ENCODE measurements at regions not wholly inside any gene's neighbourhood (a gene's known extent, or its start where the extent isn't known, plus 50 kb on each side); places are given as distances from the start of the nearest gene placed in this dataset.

DNA sequence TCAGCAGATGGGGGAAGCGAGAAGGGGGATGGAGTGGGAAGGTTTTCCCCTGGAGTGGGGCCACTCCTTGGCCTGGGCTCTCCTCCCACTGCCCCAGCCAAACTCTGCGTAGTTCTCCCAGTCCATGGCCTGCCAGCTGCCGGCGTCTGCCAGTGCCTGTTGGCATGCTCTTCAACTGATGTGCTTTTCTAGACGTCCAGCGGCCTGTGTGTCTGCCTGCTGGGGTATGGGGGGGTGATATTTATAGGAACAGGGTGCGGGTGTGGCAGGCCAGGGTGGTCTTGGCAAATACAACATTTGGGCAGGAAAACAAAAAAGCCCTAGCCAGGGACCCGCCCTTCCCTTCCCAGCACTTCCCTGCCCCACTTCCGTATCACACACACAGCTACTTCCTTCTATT, 786.3 kb upstream of the NOVA1 start:
- DNase-seq = no peak
- no peak overlapping the region for H3K27ac ChIP-seq (ENCODE audit: low read length)
- 76% methylated on average over 2 of the region's 9 CpGs for WGBS (ENCODE audit: insufficient coverage, low lambda C conversion rate)

DNA sequence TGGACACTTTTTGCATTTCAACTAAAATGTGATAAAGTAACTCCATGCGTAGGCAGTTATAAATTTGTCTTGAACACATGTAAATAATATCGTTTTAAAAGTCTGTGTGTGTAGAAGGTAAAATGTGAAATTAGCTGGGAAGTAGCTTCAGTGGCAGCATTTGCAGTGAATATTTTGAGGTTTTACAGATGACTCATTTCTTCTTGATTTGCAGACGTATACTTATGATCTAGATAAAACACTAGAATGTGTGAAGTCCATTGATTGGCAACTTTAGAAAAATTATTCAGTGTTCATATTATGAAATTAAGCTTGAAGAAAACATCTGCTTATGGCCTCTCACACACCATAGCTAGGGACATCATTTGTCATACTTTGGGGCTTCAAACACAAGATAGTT, 788.6 kb upstream of the NOVA1 start:
- H3K9me3 ChIP-seq (ENCODE audit: control insufficient read depth, low read depth, low read length) = no peaks in the 10 kb centered on the region

More for the DNA sequence above, 786.3 kb upstream of the NOVA1 start:
- Histone ChIP-seq H3K4me3 (ENCODE audit: low read length) (no peak overlapping the region), H3K9me3 (ENCODE audit: control insufficient read depth, low read depth, low read length) (no peaks in the 10 kb centered on the region), H3K27me3 (ENCODE audit: control insufficient read depth, insufficient read depth, low read length) (no peaks in the 10 kb centered on the region), H3K4me1 (ENCODE audit: control insufficient read depth, insufficient read depth, low read length) (no peaks in the 10 kb centered on the region), H3K36me3 (ENCODE audit: control insufficient read depth, insufficient read depth, low read length) (no peaks in the 10 kb centered on the region)

DNA sequence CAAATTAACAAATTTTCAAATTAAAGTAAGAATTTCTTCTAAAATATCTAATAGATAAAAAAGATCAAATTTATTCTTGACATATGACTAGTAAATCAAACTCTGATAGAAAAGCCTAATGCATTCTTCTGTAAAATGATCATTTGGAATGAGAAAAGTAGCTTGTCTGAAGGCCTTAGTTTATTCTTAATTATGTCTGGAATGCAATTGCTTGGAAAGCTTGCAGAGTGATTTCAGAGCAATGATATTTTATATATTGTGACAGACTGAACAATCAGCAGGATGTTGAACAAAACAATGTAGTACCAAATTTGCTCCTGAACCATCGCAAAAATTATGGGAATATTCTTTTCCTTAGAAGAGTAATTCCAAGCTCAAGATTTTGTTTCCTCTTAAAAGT, 789.6 kb upstream of the NOVA1 start:
- Histone ChIP-seq H3K27ac (ENCODE audit: low read length) (no peak overlapping the region), H3K4me1 (ENCODE audit: control insufficient read depth, insufficient read depth, low read length) (no peaks in the 10 kb centered on the region), H3K9me3 (ENCODE audit: control insufficient read depth, low read depth, low read length) (no peaks in the 10 kb centered on the region), H3K36me3 (ENCODE audit: control insufficient read depth, insufficient read depth, low read length) (no peaks in the 10 kb centered on the region), H3K27me3 (ENCODE audit: control insufficient read depth, insufficient read depth, low read length) (no peaks in the 10 kb centered on the region), H3K4me3 (ENCODE audit: low read length) (no peak overlapping the region)
- no peak for DNase-seq
- WGBS (ENCODE audit: insufficient coverage, low lambda C conversion rate) = 80% methylated on average over 1 of the region's 1 CpG

More for the DNA sequence above, 788.6 kb upstream of the NOVA1 start:
- Histone ChIP-seq H3K4me1 (ENCODE audit: control insufficient read depth, insufficient read depth, low read length) (no peaks in the 10 kb centered on the region), H3K36me3 (ENCODE audit: control insufficient read depth, insufficient read depth, low read length) (no peaks in the 10 kb centered on the region), H3K27me3 (ENCODE audit: control insufficient read depth, insufficient read depth, low read length) (no peaks in the 10 kb centered on the region), H3K4me3 (ENCODE audit: low read length) (no peak overlapping the region), H3K27ac (ENCODE audit: low read length) (no peak overlapping the region)
- WGBS (ENCODE audit: insufficient coverage, low lambda C conversion rate) = 80% methylated on average over 3 of the region's 3 CpGs
- no peak for DNase-seq

DNA sequence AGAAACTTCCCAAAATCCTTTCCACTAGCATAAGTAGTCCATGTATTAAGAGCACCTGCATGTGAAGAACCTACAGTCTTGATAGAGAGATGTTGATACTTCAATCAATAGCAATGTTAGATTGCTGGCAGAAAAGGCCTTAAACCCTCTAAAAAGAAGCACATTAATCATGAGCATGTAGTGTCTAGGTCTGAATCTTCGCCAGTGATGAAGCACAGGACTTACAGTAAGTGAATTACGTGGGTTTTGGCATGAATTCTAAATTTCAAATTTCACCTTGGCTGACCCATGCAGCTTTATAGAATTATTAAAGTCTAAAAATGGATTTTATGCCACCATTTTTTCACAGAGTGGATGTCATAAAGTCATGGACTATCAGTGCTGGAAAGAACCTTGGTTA, 791.6 kb upstream of the NOVA1 start:
- WGBS (ENCODE audit: insufficient coverage, low lambda C conversion rate) = no CpG with 5 or more reads among the region's 2 CpGs
- no peaks in the 10 kb centered on the region for H3K9me3 ChIP-seq (ENCODE audit: control insufficient read depth, low read depth, low read length)
- DNase-seq = no peak

GRCh38 chr14:27390155-27390554, 792.3 kb upstream of the NOVA1 start:
- Histone ChIP-seq H3K4me3 (ENCODE audit: low read length) (no peak overlapping the region), H3K27me3 (ENCODE audit: control insufficient read depth, insufficient read depth, low read length) (no peaks in the 10 kb centered on the region), H3K27ac (ENCODE audit: low read length) (no peak overlapping the region), H3K4me1 (ENCODE audit: control insufficient read depth, insufficient read depth, low read length) (no peaks in the 10 kb centered on the region), H3K9me3 (ENCODE audit: control insufficient read depth, low read depth, low read length) (no peaks in the 10 kb centered on the region), H3K36me3 (ENCODE audit: control insufficient read depth, insufficient read depth, low read length) (no peaks in the 10 kb centered on the region)
- no CpG with 5 or more reads among the region's 3 CpGs for WGBS (ENCODE audit: insufficient coverage, low lambda C conversion rate)
- no peak for DNase-seq

More for the DNA sequence above, 791.6 kb upstream of the NOVA1 start:
- Histone ChIP-seq H3K4me3 (ENCODE audit: low read length) (no peak overlapping the region), H3K4me1 (ENCODE audit: control insufficient read depth, insufficient read depth, low read length) (no peaks in the 10 kb centered on the region), H3K27ac (ENCODE audit: low read length) (no peak overlapping the region), H3K27me3 (ENCODE audit: control insufficient read depth, insufficient read depth, low read length) (no peaks in the 10 kb centered on the region), H3K36me3 (ENCODE audit: control insufficient read depth, insufficient read depth, low read length) (no peaks in the 10 kb centered on the region)

DNA sequence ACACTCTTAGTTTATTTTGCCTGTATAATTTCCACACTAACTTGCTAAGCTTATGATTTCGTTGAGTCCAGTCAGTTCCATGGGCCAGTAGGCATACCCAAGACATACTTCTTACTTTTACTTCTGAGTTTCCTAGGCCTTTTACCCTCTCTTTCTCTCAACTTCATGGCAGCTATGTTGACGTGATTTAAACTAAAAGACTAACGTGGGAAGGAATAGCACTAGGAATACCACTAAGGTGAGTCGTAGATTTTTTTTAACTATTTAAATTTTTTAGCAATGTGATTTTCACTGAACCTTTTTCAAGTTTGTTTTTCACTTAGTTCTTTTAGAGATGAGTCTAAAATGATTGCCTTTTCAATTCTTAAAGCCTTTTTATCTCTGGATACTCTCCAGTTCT, 793.5 kb upstream of the NOVA1 start:
- 84% methylated on average over 4 of the region's 4 CpGs for WGBS (ENCODE audit: insufficient coverage, low lambda C conversion rate)
- no peak for DNase-seq
- H3K27ac ChIP-seq (ENCODE audit: low read length) = no peak overlapping the region

DNA sequence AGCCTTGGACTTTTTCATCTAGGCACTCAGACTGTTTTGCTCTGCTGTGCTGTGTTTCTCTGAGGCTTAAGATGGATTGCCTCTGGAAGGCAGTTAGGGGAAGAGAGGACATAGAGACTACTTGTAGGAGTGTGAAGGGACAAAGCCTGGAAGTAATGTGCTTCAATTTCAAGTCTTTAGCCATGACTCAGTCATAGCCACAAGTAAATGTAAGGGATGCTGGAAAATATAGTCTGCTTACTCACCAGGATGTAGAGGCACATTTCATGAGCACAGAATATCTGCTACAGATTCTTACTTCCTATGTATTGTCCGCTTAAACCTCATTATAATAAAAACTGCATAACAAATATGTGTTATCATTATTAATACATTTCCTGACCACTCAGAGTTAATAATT, 794.3 kb upstream of the NOVA1 start:
- Histone ChIP-seq H3K27ac (ENCODE audit: low read length) (no peak overlapping the region), H3K36me3 (ENCODE audit: control insufficient read depth, insufficient read depth, low read length) (no peaks in the 10 kb centered on the region), H3K9me3 (ENCODE audit: control insufficient read depth, low read depth, low read length) (no peaks in the 10 kb centered on the region), H3K27me3 (ENCODE audit: control insufficient read depth, insufficient read depth, low read length) (no peaks in the 10 kb centered on the region), H3K4me1 (ENCODE audit: control insufficient read depth, insufficient read depth, low read length) (no peaks in the 10 kb centered on the region), H3K4me3 (ENCODE audit: low read length) (no peak overlapping the region)
- DNase-seq = no peak
- WGBS (ENCODE audit: insufficient coverage, low lambda C conversion rate) = no CpG with 5 or more reads among the region's 1 CpG

More for the DNA sequence above, 793.5 kb upstream of the NOVA1 start:
- Histone ChIP-seq H3K9me3 (ENCODE audit: control insufficient read depth, low read depth, low read length) (no peaks in the 10 kb centered on the region), H3K27me3 (ENCODE audit: control insufficient read depth, insufficient read depth, low read length) (no peaks in the 10 kb centered on the region), H3K4me3 (ENCODE audit: low read length) (no peak overlapping the region), H3K36me3 (ENCODE audit: control insufficient read depth, insufficient read depth, low read length) (no peaks in the 10 kb centered on the region), H3K4me1 (ENCODE audit: control insufficient read depth, insufficient read depth, low read length) (no peaks in the 10 kb centered on the region)

DNA sequence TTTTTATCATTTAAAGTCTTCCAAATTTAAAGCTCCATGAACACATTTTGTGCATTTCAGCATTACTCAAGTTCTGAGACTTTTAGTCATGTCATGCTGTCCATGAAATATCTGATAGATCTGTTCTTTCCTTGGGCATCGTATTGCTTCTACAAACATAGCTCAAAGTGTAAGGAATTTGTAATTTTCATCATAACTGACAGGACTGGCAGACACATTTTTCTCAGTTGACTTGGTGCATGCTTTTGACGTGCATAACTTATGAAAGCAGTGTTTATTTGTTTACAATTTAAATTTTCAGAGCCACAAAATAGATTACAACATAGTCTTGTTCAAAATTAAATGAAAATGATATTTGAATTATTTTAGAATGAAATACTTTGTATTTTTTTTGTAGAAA, 812.1 kb upstream of the NOVA1 start:
- no peak overlapping the region for H3K27ac ChIP-seq (ENCODE audit: low read length)
- no peak for DNase-seq
- no peaks in the 10 kb centered on the region for H3K27me3 ChIP-seq (ENCODE audit: control insufficient read depth, insufficient read depth, low read length)
- 89% methylated on average over 2 of the region's 2 CpGs for WGBS (ENCODE audit: insufficient coverage, low lambda C conversion rate)
- H3K9me3 ChIP-seq (ENCODE audit: control insufficient read depth, low read depth, low read length) = no peaks in the 10 kb centered on the region
- H3K36me3 ChIP-seq (ENCODE audit: control insufficient read depth, insufficient read depth, low read length) = no peaks in the 10 kb centered on the region
- H3K4me1 ChIP-seq (ENCODE audit: control insufficient read depth, insufficient read depth, low read length) = no peaks in the 10 kb centered on the region
- H3K4me3 ChIP-seq (ENCODE audit: low read length) = no peak overlapping the region

GRCh38 chr14:27410981-27411380, 813.1 kb upstream of the NOVA1 start:
- H3K4me1 ChIP-seq (ENCODE audit: control insufficient read depth, insufficient read depth, low read length) = no peaks in the 10 kb centered on the region
- H3K9me3 ChIP-seq (ENCODE audit: control insufficient read depth, low read depth, low read length) = no peaks in the 10 kb centered on the region
- DNase-seq = no peak
- no CpG with 5 or more reads among the region's 1 CpG for WGBS (ENCODE audit: insufficient coverage, low lambda C conversion rate)
- no peak overlapping the region for H3K4me3 ChIP-seq (ENCODE audit: low read length)
- no peaks in the 10 kb centered on the region for H3K36me3 ChIP-seq (ENCODE audit: control insufficient read depth, insufficient read depth, low read length)
- no peaks in the 10 kb centered on the region for H3K27me3 ChIP-seq (ENCODE audit: control insufficient read depth, insufficient read depth, low read length)
- no peak overlapping the region for H3K27ac ChIP-seq (ENCODE audit: low read length)

- Histone ChIP-seq H3K4me3 (ENCODE audit: low read length) (no peak overlapping the region), H3K27ac (ENCODE audit: low read length) (no peak overlapping the region), H3K9me3 (ENCODE audit: control insufficient read depth, low read depth, low read length) (no peaks in the 10 kb centered on the region), H3K4me1 (ENCODE audit: control insufficient read depth, insufficient read depth, low read length) (no peaks in the 10 kb centered on the region), H3K36me3 (ENCODE audit: control insufficient read depth, insufficient read depth, low read length) (no peaks in the 10 kb centered on the region), H3K27me3 (ENCODE audit: control insufficient read depth, insufficient read depth, low read length) (no peaks in the 10 kb centered on the region)
- WGBS (ENCODE audit: insufficient coverage, low lambda C conversion rate) = 100% methylated on average over 2 of the region's 4 CpGs
- no peak for DNase-seq
Observed at GRCh38 chr14:27427796-27428195, 830.0 kb upstream of the NOVA1 start.

DNA sequence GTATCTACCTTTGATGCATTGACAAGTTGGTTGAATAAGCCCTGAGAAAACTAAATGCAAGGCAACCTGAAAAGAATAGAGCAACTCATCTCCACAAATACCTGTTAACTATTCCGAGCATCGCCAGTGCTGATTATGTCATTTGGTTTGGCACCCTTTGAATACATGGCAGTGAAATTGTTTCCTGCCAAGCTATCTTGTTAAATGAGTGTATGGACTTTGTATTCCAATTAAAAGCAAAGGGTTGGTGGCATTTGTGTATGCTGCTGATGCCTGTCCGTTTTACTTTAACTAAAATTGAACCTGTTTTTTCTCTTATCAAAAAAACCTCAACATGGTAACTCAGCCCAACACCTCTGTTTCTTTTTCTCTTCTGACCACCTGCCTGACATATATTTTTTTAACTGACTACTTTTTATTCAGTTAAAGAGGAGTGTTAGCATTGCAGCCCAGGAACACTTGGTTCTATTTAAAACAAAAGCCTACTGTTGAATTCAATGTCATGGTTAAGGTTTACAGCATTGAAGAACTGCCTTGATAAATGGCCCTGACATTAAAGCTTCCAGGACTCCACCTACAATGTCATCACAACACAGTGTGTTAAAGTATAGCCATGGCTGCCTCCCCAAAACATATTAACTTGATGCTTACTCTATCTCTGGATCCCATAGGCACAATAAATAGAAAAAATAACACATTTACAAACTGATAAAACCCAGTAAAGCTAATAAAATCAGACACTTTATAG, 838.3 kb upstream of the NOVA1 start:
- DNase-seq = no peak
- Histone ChIP-seq H3K27me3 (ENCODE audit: control insufficient read depth, insufficient read depth, low read length) (no peaks in the 10 kb centered on the region), H3K27ac (ENCODE audit: low read length) (no peak overlapping the region), H3K9me3 (ENCODE audit: control insufficient read depth, low read depth, low read length) (no peaks in the 10 kb centered on the region), H3K4me1 (ENCODE audit: control insufficient read depth, insufficient read depth, low read length) (no peaks in the 10 kb centered on the region), H3K36me3 (ENCODE audit: control insufficient read depth, insufficient read depth, low read length) (no peaks in the 10 kb centered on the region), H3K4me3 (ENCODE audit: low read length) (no peak overlapping the region)
- 85% methylated on average over 3 of the region's 3 CpGs for WGBS (ENCODE audit: insufficient coverage, low lambda C conversion rate)

Data from large intestine (tissue), 3 donors.